Uterus (tissue), 2 donors: ENCODE measurements at regions not wholly inside any gene's neighbourhood (a gene's known extent, or its start where the extent isn't known, plus 50 kb on each side); places are given as distances from the start of the nearest gene placed in this dataset.

ENCODE experiments used
- CTCF ChIP-seq, 4 experiments: fragments of 200-600 bp in 2 of 4; fragments of 450-650 bp in 2 of 4; sonication (generic) in 2 of 4; IDR thresholded peaks; one replicate each; pipeline ENCODE4 v1.5.1; 2016 to 2019; ENCODE audit warnings: antibody characterized with exemption in 4 of 4, mild to moderate bottlenecking in 2 of 4, moderate library complexity in 1 of 4
- POLR2A ChIP-seq, 2 donors: fragments of 450-650 bp; IDR thresholded peaks; one replicate each; pipeline ENCODE4 v1.6.1; 2016; ENCODE audit warnings: antibody characterized with exemption in 2 of 2, mild to moderate bottlenecking in 1 of 2, moderate library complexity in 1 of 2

GRCh38 chr20:50343125-50343489 is 152.5 kb downstream of the CEBPB start:
- no peak for TF ChIP-seq CTCF (IDR thresholded peaks at IDR 0.05)
- TF ChIP-seq POLR2A (IDR thresholded peaks at IDR 0.05): no peak
